IPS-20b (cell line): ENCODE measurements at regions not wholly inside any gene's neighbourhood (a gene's known extent, or its start where the extent isn't known, plus 50 kb on each side); places are given as distances from the start of the nearest gene placed in this dataset.

Source experiments
- H3K27ac ChIP-seq: one replicate; pipeline ENCODE4 v1.5.1; 2013; ENCODE audit warnings: low read length
- H3K27me3 ChIP-seq: 2 replicates; pipeline ENCODE4 v1.6.1; 2013; ENCODE audit warnings: mild to moderate bottlenecking, low read length, inconsistent platforms; ENCODE audit not compliant: insufficient read depth
- H3K36me3 ChIP-seq: 2 replicates; pipeline ENCODE4 v1.6.1; 2013; ENCODE audit warnings: low read depth, mild to moderate bottlenecking, inconsistent platforms, low read length, moderate library complexity; ENCODE audit not compliant: insufficient read depth
- H3K4me1 ChIP-seq: 2 replicates; pipeline ENCODE4 v1.6.1; 2013; ENCODE audit warnings: mild to moderate bottlenecking, control low read depth, inconsistent platforms, low read length, moderate library complexity; ENCODE audit not compliant: insufficient read depth
- H3K4me3 ChIP-seq: 2 replicates; pipeline ENCODE4 v1.5.1; 2013; ENCODE audit warnings: mild to moderate bottlenecking, low read length, inconsistent platforms
- H3K9ac ChIP-seq: 2 replicates; pipeline ENCODE4 v1.6.1; 2013; ENCODE audit warnings: low read depth, mild to moderate bottlenecking, inconsistent platforms, low read length, moderate library complexity
- H3K9me3 ChIP-seq: 2 replicates; pipeline ENCODE4 v1.6.1; 2013; ENCODE audit warnings: mild to moderate bottlenecking, low read depth, low read length, inconsistent platforms; ENCODE audit not compliant: insufficient read depth

GRCh38 chr15:70509282-70509662, 254.1 kb downstream of the UACA start:
- no peak overlapping the region for H3K9ac ChIP-seq

GRCh38 chr15:70508561-70509281, 254.6 kb downstream of the UACA start:
- Histone ChIP-seq H3K27me3 (no peaks in the 10 kb centered on the region), H3K9ac (no peak overlapping the region), H3K36me3 (no peaks in the 10 kb centered on the region), H3K27ac (no peak overlapping the region), H3K9me3 (peaks cover 8% of the 10 kb centered on the region; the same call in 1 of the 2 replicates), H3K4me3 (no peak overlapping the region), H3K4me1 (peaks cover 17% of the 10 kb centered on the region)

More at GRCh38 chr15:70509282-70509662, 254.1 kb downstream of the UACA start:
- peaks cover 8% of the 10 kb centered on the region; the same call in 1 of the 2 replicates for H3K9me3 ChIP-seq
- no peaks in the 10 kb centered on the region for H3K36me3 ChIP-seq
- H3K4me1 ChIP-seq: peaks cover 17% of the 10 kb centered on the region
- no peaks in the 10 kb centered on the region for H3K27me3 ChIP-seq
- H3K27ac ChIP-seq: no peak overlapping the region
- H3K4me3 ChIP-seq: no peak overlapping the region

- no peaks in the 10 kb centered on the region for H3K27me3 ChIP-seq
- H3K4me3 ChIP-seq: no peak overlapping the region
- no peak overlapping the region for H3K27ac ChIP-seq
- peaks cover 17% of the 10 kb centered on the region for H3K4me1 ChIP-seq
- H3K9ac ChIP-seq: no peak overlapping the region
- no peaks in the 10 kb centered on the region for H3K36me3 ChIP-seq
- H3K9me3 ChIP-seq: peaks cover 8% of the 10 kb centered on the region; the same call in 1 of the 2 replicates
Observed at GRCh38 chr15:70507772-70508371, 255.5 kb downstream of the UACA start.

- Histone ChIP-seq H3K36me3 (no peaks in the 10 kb centered on the region), H3K27me3 (no peaks in the 10 kb centered on the region), H3K27ac (no peak overlapping the region), H3K4me1 (peaks cover 17% of the 10 kb centered on the region), H3K9me3 (peaks cover 8% of the 10 kb centered on the region; the same call in 1 of the 2 replicates), H3K4me3 (no peak overlapping the region), H3K9ac (no peak overlapping the region)
Observed at GRCh38 chr15:70505936-70506912, 257.1 kb downstream of the UACA start.

GRCh38 chr15:70505411-70505919, 257.9 kb downstream of the UACA start:
- Histone ChIP-seq H3K27ac (no peak overlapping the region), H3K9me3 (peaks cover 7% of the 10 kb centered on the region; the same call in 1 of the 2 replicates), H3K4me1 (peaks cover 17% of the 10 kb centered on the region), H3K9ac (no peak overlapping the region), H3K27me3 (no peaks in the 10 kb centered on the region), H3K36me3 (no peaks in the 10 kb centered on the region), H3K4me3 (no peak overlapping the region)

- peaks cover 17% of the 10 kb centered on the region for H3K4me1 ChIP-seq
- peaks cover 2% of the 10 kb centered on the region; the same call in 1 of the 2 replicates for H3K9me3 ChIP-seq
- no peak overlapping the region for H3K27ac ChIP-seq
- H3K27me3 ChIP-seq: no peaks in the 10 kb centered on the region
- H3K36me3 ChIP-seq: no peaks in the 10 kb centered on the region
- no peak overlapping the region for H3K9ac ChIP-seq
- H3K4me3 ChIP-seq: no peak overlapping the region
Observed at GRCh38 chr15:70504988-70505387, 258.4 kb downstream of the UACA start.

- Histone ChIP-seq H3K4me3 (no peak overlapping the region), H3K27me3 (no peaks in the 10 kb centered on the region), H3K9me3 (no peaks in the 10 kb centered on the region), H3K36me3 (no peaks in the 10 kb centered on the region), H3K4me1 (peaks cover 17% of the 10 kb centered on the region), H3K9ac (no peak overlapping the region), H3K27ac (no peak overlapping the region)
Observed at GRCh38 chr15:70504299-70504951, 258.9 kb downstream of the UACA start.

- Histone ChIP-seq H3K27me3 (no peaks in the 10 kb centered on the region), H3K9me3 (no peaks in the 10 kb centered on the region), H3K4me1 (peaks cover 17% of the 10 kb centered on the region), H3K9ac (no peak overlapping the region), H3K36me3 (no peaks in the 10 kb centered on the region), H3K4me3 (no peak overlapping the region), H3K27ac (no peak overlapping the region)
Observed at GRCh38 chr15:70503798-70504298, 259.5 kb downstream of the UACA start.

- Histone ChIP-seq H3K4me1 (peaks cover 17% of the 10 kb centered on the region), H3K27me3 (no peaks in the 10 kb centered on the region), H3K9ac (no peak overlapping the region), H3K27ac (no peak overlapping the region), H3K4me3 (no peak overlapping the region), H3K36me3 (no peaks in the 10 kb centered on the region), H3K9me3 (no peaks in the 10 kb centered on the region)
Observed at GRCh38 chr15:70503073-70503745, 260.1 kb downstream of the UACA start.

- no peaks in the 10 kb centered on the region for H3K27me3 ChIP-seq
- no peaks in the 10 kb centered on the region for H3K36me3 ChIP-seq
- H3K4me3 ChIP-seq: no peak overlapping the region
- no peaks in the 10 kb centered on the region for H3K9me3 ChIP-seq
- peaks cover 17% of the 10 kb centered on the region for H3K4me1 ChIP-seq
- no peak overlapping the region for H3K9ac ChIP-seq
- no peak overlapping the region for H3K27ac ChIP-seq
Observed at GRCh38 chr15:70502529-70502928, 260.8 kb downstream of the UACA start.
